ENCODE measurements at regions not wholly inside any gene's neighbourhood (a gene's known extent, or its start where the extent isn't known, plus 50 kb on each side); places are given as distances from the start of the nearest gene placed in this dataset.

GRCh38 chr6:92840246-92840930 is 579.0 kb downstream of the EPHA7 start:
- no peak for DNase-seq (ENCODE audit: extremely low read depth, low read depth)

- no peak for DNase-seq (ENCODE audit: extremely low read depth, low read depth)
Observed at GRCh38 chr6:92828788-92829187, 590.6 kb downstream of the EPHA7 start.

- no peak for DNase-seq (ENCODE audit: extremely low read depth, low read depth)
Observed at GRCh38 chr6:92827104-92827503, 592.3 kb downstream of the EPHA7 start.

- DNase-seq (ENCODE audit: extremely low read depth, low read depth): no peak
Observed at GRCh38 chr6:92826633-92827032, 592.7 kb downstream of the EPHA7 start.

- no peak for DNase-seq (ENCODE audit: extremely low read depth, low read depth)
Observed at GRCh38 chr6:92822222-92822621, 597.1 kb downstream of the EPHA7 start.

- DNase-seq (ENCODE audit: extremely low read depth, low read depth): no peak
Observed at GRCh38 chr6:92820601-92821000, 598.8 kb downstream of the EPHA7 start.

- DNase-seq (ENCODE audit: extremely low read depth, low read depth): no peak
Observed at GRCh38 chr6:92810913-92811312, 608.4 kb downstream of the EPHA7 start.

GRCh38 chr6:92806254-92806653 is 613.1 kb downstream of the EPHA7 start:
- DNase-seq (ENCODE audit: extremely low read depth, low read depth): no peak

- no peak for DNase-seq (ENCODE audit: extremely low read depth, low read depth)
Observed at GRCh38 chr6:92791403-92791802, 628.0 kb downstream of the EPHA7 start.

- no peak for DNase-seq (ENCODE audit: extremely low read depth, low read depth)
Observed at GRCh38 chr6:92790381-92790780, 629.0 kb downstream of the EPHA7 start.

- DNase-seq (ENCODE audit: extremely low read depth, low read depth): no peak
Observed at GRCh38 chr6:92784235-92784634, 635.1 kb downstream of the EPHA7 start.

GRCh38 chr6:92779746-92780145 is 639.6 kb downstream of the EPHA7 start:
- DNase-seq (ENCODE audit: extremely low read depth, low read depth): no peak

- no peak for DNase-seq (ENCODE audit: extremely low read depth, low read depth)
Observed at GRCh38 chr6:92777146-92777740, 642.1 kb downstream of the EPHA7 start.

- DNase-seq (ENCODE audit: extremely low read depth, low read depth): no peak
Observed at GRCh38 chr6:92770540-92770939, 648.8 kb downstream of the EPHA7 start.

- no peak for DNase-seq (ENCODE audit: extremely low read depth, low read depth)
Observed at GRCh38 chr6:92767101-92767500, 652.3 kb downstream of the EPHA7 start.

GRCh38 chr6:92763680-92764079 is 655.7 kb downstream of the EPHA7 start:
- DNase-seq (ENCODE audit: extremely low read depth, low read depth): no peak

- DNase-seq (ENCODE audit: extremely low read depth, low read depth): no peak
Observed at GRCh38 chr6:92763274-92763584, 656.1 kb downstream of the EPHA7 start.

- no peak for DNase-seq (ENCODE audit: extremely low read depth, low read depth)
Observed at GRCh38 chr6:92762443-92763273, 656.7 kb downstream of the EPHA7 start.

GRCh38 chr6:92759178-92759577 is 660.2 kb downstream of the EPHA7 start:
- no peak for DNase-seq (ENCODE audit: extremely low read depth, low read depth)

GRCh38 chr6:92757925-92758324 is 661.4 kb downstream of the EPHA7 start:
- no peak for DNase-seq (ENCODE audit: extremely low read depth, low read depth)

GRCh38 chr6:92756912-92757311 is 662.4 kb downstream of the EPHA7 start:
- no peak for DNase-seq (ENCODE audit: extremely low read depth, low read depth)

GRCh38 chr6:92753956-92754355 is 665.4 kb downstream of the EPHA7 start:
- no peak for DNase-seq (ENCODE audit: extremely low read depth, low read depth)
